ENCODE measurements at regions not wholly inside any gene's neighbourhood (a gene's known extent, or its start where the extent isn't known, plus 50 kb on each side); places are given as distances from the start of the nearest gene placed in this dataset.

DNA sequence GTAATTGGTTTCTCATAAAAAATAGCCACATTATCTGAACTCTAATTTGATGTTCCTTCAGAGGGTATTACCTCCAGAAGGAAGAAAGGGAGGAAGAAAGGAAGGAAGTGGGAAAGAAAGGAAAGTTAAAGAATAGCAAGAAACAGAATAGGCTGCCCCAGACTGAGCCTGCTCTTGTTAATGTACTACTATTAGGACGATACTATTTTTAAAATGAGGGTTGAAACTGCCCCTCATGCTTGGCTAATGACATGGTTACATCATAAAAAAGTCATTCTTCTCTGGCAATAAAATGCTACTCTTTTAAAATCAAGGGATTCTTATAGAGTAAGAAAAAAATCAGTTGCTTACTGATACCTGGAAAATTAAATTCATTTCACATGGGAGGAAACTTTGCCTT, 253.0 kb downstream of the KTN1 start:
- TF ChIP-seq, protein P1, sequence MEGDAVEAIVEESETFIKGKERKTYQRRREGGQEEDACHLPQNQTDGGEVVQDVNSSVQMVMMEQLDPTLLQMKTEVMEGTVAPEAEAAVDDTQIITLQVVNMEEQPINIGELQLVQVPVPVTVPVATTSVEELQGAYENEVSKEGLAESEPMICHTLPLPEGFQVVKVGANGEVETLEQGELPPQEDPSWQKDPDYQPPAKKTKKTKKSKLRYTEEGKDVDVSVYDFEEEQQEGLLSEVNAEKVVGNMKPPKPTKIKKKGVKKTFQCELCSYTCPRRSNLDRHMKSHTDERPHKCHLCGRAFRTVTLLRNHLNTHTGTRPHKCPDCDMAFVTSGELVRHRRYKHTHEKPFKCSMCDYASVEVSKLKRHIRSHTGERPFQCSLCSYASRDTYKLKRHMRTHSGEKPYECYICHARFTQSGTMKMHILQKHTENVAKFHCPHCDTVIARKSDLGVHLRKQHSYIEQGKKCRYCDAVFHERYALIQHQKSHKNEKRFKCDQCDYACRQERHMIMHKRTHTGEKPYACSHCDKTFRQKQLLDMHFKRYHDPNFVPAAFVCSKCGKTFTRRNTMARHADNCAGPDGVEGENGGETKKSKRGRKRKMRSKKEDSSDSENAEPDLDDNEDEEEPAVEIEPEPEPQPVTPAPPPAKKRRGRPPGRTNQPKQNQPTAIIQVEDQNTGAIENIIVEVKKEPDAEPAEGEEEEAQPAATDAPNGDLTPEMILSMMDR (IDR thresholded peaks at IDR 0.05), result no peak

DNA sequence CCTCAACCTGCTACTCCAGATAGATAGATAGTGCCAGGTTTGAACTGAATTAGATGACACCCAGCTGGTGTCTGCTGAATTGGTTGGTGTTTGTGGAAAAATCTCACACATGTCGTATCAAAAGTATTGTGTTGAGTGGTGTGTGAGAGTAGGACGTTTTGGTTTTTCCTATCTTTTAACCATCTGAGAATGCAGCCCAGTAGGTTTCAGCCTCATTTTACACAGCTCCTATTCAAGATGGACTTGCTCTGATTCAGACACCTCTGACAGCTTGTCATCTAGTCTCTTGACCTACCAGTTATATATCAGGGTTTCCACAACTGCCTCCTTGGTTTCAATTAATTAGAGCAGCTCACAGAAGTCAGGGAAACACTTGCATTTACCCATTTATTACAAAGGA, 254.4 kb downstream of the KTN1 start:
- TF ChIP-seq, protein P1 (IDR thresholded peaks at IDR 0.05), result no peak

DNA sequence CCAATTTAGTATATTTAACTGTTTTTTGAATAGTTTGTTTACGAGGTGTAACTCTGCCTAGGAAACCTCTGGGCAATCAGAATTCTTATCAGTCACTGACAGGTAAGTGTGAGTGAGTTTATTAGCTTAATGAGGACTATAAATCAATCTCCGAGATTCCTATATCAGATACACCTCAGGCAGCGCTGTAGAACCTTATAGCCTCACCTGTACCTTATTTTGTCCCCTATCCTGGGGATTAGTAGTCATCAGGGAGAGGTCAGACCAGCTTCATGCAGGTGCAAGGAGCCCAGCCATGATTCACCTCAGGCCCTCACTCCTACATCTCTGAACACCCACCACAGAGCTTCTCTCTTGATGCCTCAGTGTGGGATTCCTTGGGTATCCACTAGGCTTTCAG, 256.0 kb downstream of the KTN1 start:
- TF ChIP-seq, protein P1 (IDR thresholded peaks at IDR 0.05), result no peak

- TF ChIP-seq, protein P1 (IDR thresholded peaks at IDR 0.05), result no peak
These were observed 257.5 kb downstream of the KTN1 start for GRCh38 chr14:55837467-55837866.

DNA sequence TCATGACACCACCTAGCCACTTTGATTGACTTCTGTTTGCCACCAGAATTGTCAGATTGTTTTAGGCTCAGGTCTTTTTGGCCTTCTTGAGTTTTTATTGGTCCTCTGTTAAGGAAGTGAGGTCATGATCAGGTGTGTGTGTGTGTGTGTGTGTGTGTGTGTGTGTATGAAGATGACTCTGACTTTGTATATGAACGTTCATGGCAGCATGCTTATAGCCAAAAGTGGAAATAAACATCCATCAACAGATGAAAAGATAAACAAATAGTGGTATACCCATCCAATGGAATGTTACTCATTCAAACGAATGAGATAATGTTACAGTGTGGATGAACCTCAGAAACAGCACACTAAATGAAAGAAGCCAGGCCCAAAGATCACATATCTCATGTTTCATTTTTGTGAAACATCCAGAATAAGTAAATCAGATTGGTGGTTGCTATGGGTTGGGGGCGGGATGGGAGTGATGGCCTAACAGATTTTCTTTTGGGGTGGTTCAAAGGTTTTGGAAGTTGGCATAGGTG, 258.6 kb downstream of the KTN1 start:
- TF ChIP-seq, protein P1 (IDR thresholded peaks at IDR 0.05), result no peak

DNA sequence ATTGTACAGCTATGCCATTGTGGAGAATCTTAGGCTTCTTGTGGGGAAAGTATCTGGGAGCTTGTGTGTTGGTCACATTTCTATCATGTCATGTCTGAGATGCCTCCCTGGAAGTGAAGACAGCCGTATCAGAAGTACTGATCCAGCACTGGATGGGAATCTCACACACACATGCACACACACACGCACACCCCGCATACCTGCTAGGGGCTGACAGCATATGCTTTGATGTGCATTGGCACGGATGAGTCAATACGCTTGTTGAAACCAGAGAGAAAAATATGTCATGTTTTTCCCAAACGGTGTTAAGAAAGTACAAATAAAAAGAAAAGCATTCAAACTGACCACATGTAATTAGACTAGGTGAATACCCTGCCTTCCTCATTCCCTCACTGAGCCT, 260.8 kb downstream of the KTN1 start:
- TF ChIP-seq, protein P1 (IDR thresholded peaks at IDR 0.05), result no peak

GRCh38 chr14:55841625-55842024, 261.6 kb downstream of the KTN1 start:
- TF ChIP-seq, protein P1 (IDR thresholded peaks at IDR 0.05), result no peak

All from LNCAP (cell line).